ENCODE measurements at regions not wholly inside any gene's neighbourhood (a gene's known extent, or its start where the extent isn't known, plus 50 kb on each side); places are given as distances from the start of the nearest gene placed in this dataset.

DNA sequence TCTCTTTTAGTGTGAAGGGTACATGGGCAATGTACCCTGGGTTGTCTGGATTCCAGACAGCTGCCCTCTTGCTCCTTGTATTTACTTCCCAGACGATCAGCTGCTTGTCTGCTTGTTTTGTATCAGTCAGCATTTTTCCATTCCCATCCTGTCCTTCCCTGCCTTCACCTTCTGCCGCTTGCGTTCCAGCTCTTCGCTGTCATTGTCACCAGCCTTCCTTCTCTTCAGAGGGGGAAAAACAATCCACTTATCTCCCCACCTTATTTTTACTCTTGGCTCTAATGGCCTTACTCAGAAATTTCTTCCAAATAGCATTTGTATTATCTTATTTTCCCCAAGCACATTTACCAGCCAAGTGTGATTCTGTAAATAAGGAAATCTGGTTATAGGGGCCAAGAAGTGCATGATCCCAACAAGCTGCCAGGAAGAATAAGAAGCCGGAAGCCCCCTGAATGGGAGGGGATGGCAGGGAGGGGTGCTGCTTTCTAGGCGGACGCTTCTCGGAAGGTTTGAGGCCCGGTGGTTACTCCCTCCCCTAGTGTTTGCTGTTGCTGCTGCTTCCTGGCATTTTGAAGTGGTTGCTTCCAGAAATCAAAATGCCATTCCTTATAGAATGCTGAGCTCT lies 497.6 kb downstream of the NTRK3 start:
- Histone ChIP-seq H3K9ac (ENCODE audit: low read depth, low read length) (no peak overlapping the region), H2BK15ac (ENCODE audit: low read depth, low read length) (no peak overlapping the region), H3K9me1 (ENCODE audit: insufficient read depth, low read length) (no peaks in the 10 kb centered on the region), H4K20me1 (ENCODE audit: insufficient read depth, low read length) (no peaks in the 10 kb centered on the region), H3K4ac (ENCODE audit: low read depth, low read length) (no peak overlapping the region), H3K4me1 (ENCODE audit: control insufficient read depth, insufficient read depth, low read length) (peaks cover 10% of the 10 kb centered on the region), H4K5ac (ENCODE audit: low read depth, low read length) (no peak overlapping the region), H2BK5ac (ENCODE audit: low read depth, low read length, poor library complexity, severe bottlenecking) (no peak overlapping the region), H2AFZ (replicated peaks; ENCODE audit: low read length, poor library complexity) (no peak overlapping the region), H3K79me1 (ENCODE audit: low read depth in 1 of 2, low read length in 2 of 2) (no peaks in the 10 kb centered on the region), H3K18ac (ENCODE audit: low read depth, low read length) (no peak overlapping the region), H3K56ac (ENCODE audit: extremely low read depth, insufficient read depth, low read length) (no peak overlapping the region), H3K27ac (ENCODE audit: insufficient read depth, low read length) (no peak overlapping the region), H4K91ac (ENCODE audit: insufficient read depth, low read depth, low read length) (no peak overlapping the region), H2AK9ac (replicated peaks; ENCODE audit: low read depth, low read length, poor library complexity) (no peak overlapping the region), H3K36me3 (ENCODE audit: control insufficient read depth, insufficient read depth, low read length) (no peaks in the 10 kb centered on the region), H3K9me3 (ENCODE audit: control insufficient read depth, insufficient read depth, low read length) (no peaks in the 10 kb centered on the region), H3K14ac (replicated peaks; ENCODE audit: low read depth, low read length) (no peak overlapping the region), H3K4me2 (ENCODE audit: low read depth, low read length) (no peak overlapping the region), H2BK120ac (ENCODE audit: low read depth, low read length) (no peak overlapping the region), H3K27me3 (ENCODE audit: control insufficient read depth, insufficient read depth, low read length) (no peaks in the 10 kb centered on the region), H3K23ac (ENCODE audit: low read depth, low read length) (no peak overlapping the region), H2BK20ac (ENCODE audit: low read depth, low read length) (no peak overlapping the region), H3K4me3 (ENCODE audit: insufficient read depth, low read depth, low read length) (no peak overlapping the region), H2AK5ac (ENCODE audit: low read depth, low read length) (no peak overlapping the region), H4K8ac (ENCODE audit: low read depth in 2 of 2, low read length in 2 of 2) (no peak overlapping the region)
- ChIA-PET CTCF (no interaction called here), POLR2A (ENCODE audit: unreplicated experiment) (no interaction called here)
- ATAC-seq (ENCODE audit: low read depth) (no peak), DNase-seq (no peak)
- dilution Hi-C loops (cut with HindIII; ENCODE audit: low sequenced_read_pairs, unreplicated experiment) (no loop called here), in situ Hi-C loops (cut with MboI; ENCODE audit: low sequenced_read_pairs) (no loop called here), intact Hi-C loops (cut with micrococcal nuclease) (no loop called here)
- TF ChIP-seq MAFK (IDR thresholded peaks at IDR 0.05; ENCODE audit: low read depth, low read length) (peak; percentile 94), CHD1 (IDR thresholded peaks at IDR 0.05; ENCODE audit: low read depth, low read length) (no peak)
- no TSS peak for BruUV-seq (replicated peaks)
- WGBS, 2 experiments (ENCODE audit: extremely low coverage in 2 of 2, insufficient read length in 1 of 2) = 70% methylated on average over 2 of the region's 9 CpGs; no CpG with 5 or more reads in 1 of the 2 experiments
